Spleen (tissue), 7 donors: ENCODE measurements at regions not wholly inside any gene's neighbourhood (a gene's known extent, or its start where the extent isn't known, plus 50 kb on each side); places are given as distances from the start of the nearest gene placed in this dataset.

Experiments used
- POLR2A ChIP-seq, 3 donors: fragments of 450-650 bp; IDR thresholded peaks; one replicate each; pipeline ENCODE4 v1.5.1; 2017; ENCODE audit warnings: antibody characterized with exemption in 3 of 3, mild to moderate bottlenecking in 1 of 3
- POLR2AphosphoS5 ChIP-seq, 3 donors: sonication (generic); formaldehyde crosslinking; IDR thresholded peaks; one replicate each; pipeline ENCODE4 v1.5.1; 2017; ENCODE audit warnings: antibody characterized with exemption in 3 of 3
- TF ChIP-seq, protein P1 (sequence below), 11 experiments: fragments of 200-600 bp in 7 of 11; fragments of 450-650 bp in 4 of 11; sonication (generic) in 4 of 11; IDR thresholded peaks in 8 of 11; conservative IDR thresholded peaks in 3 of 11; 1 replicate in 7 of 11; 2 replicates in 4 of 11; pipeline versions ENCODE4 v1.4.0 to v1.8.0; 2016 to 2021; ENCODE audit warnings: antibody characterized with exemption in 11 of 11, inconsistent platforms in 4 of 11, mild to moderate bottlenecking in 1 of 11
- donor health status: DM: no; HTN: no; CAD: no; lungs with moderate emphysema.
- donor health status: DM: no; HTN: no; CAD: no.
- donor health status: DM: no; HTN: no; CAD: no.

GRCh38 chr10:70958396-70958795, 70.0 kb upstream of the PCBD1 start:
- TF ChIP-seq, protein P1, sequence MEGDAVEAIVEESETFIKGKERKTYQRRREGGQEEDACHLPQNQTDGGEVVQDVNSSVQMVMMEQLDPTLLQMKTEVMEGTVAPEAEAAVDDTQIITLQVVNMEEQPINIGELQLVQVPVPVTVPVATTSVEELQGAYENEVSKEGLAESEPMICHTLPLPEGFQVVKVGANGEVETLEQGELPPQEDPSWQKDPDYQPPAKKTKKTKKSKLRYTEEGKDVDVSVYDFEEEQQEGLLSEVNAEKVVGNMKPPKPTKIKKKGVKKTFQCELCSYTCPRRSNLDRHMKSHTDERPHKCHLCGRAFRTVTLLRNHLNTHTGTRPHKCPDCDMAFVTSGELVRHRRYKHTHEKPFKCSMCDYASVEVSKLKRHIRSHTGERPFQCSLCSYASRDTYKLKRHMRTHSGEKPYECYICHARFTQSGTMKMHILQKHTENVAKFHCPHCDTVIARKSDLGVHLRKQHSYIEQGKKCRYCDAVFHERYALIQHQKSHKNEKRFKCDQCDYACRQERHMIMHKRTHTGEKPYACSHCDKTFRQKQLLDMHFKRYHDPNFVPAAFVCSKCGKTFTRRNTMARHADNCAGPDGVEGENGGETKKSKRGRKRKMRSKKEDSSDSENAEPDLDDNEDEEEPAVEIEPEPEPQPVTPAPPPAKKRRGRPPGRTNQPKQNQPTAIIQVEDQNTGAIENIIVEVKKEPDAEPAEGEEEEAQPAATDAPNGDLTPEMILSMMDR (IDR thresholded peaks at IDR 0.05 in 8 of 11, conservative IDR thresholded peaks at IDR 0.05 in 3 of 11): no peak
- no peak for TF ChIP-seq POLR2A (IDR thresholded peaks at IDR 0.05)
- TF ChIP-seq POLR2AphosphoS5 (IDR thresholded peaks at IDR 0.05): no peak
